ENCODE measurements at regions not wholly inside any gene's neighbourhood (a gene's known extent, or its start where the extent isn't known, plus 50 kb on each side); places are given as distances from the start of the nearest gene placed in this dataset.

GRCh38 chr5:82719368-82719767 lies 357.8 kb downstream of the TMEM167A start (continued):
- no peak for TF ChIP-seq KDM1A (IDR thresholded peaks at IDR 0.05; ENCODE audit: borderline replicate concordance)
- no peak for TF ChIP-seq IRF5 (IDR thresholded peaks at IDR 0.05; ENCODE audit: borderline replicate concordance)
- no peak for TF ChIP-seq CEBPB (IDR thresholded peaks at IDR 0.05; ENCODE audit: borderline replicate concordance in 1 of 2, low read depth in 2 of 2, low read length in 2 of 2)
- no peak for TF ChIP-seq CHD1 (IDR thresholded peaks at IDR 0.05; ENCODE audit: low read depth, low read length)
- no peak for TF ChIP-seq STAT3 (IDR thresholded peaks at IDR 0.05; ENCODE audit: low read depth, low read length)
- no peak for TF ChIP-seq E2F4 (IDR thresholded peaks at IDR 0.05; ENCODE audit: low read depth, low read length)
- TF ChIP-seq TCF12 (IDR thresholded peaks at IDR 0.05; ENCODE audit: low read depth, low read length), result peak; percentile 73
- no peak for TF ChIP-seq MEF2A (IDR thresholded peaks at IDR 0.05; ENCODE audit: insufficient read depth, low read depth, low read length)
- TF ChIP-seq NR2C1 (IDR thresholded peaks at IDR 0.05), result no peak
- TF ChIP-seq NRF1 (conservative IDR thresholded peaks at IDR 0.05; ENCODE audit: low read depth, low read length), result no peak
- no peak for TF ChIP-seq KAT2A (conservative IDR thresholded peaks at IDR 0.05; ENCODE audit: control insufficient read depth, low read depth, low read length)
- no peak for TF ChIP-seq GATAD2B (conservative IDR thresholded peaks at IDR 0.05; ENCODE audit: low read depth)
- TF ChIP-seq ZSCAN29 (IDR thresholded peaks at IDR 0.05), result no peak
- no peak for TF ChIP-seq ELK1 (IDR thresholded peaks at IDR 0.05; ENCODE audit: low read depth, low read length)
- peak; percentile 87 for TF ChIP-seq NR2F1 (conservative IDR thresholded peaks at IDR 0.05)
- no peak for TF ChIP-seq SMARCA5 (IDR thresholded peaks at IDR 0.05)
- TF ChIP-seq HDGF (IDR thresholded peaks at IDR 0.05), result no peak
- no peak for TF ChIP-seq ZNF217 (IDR thresholded peaks at IDR 0.05)
- TF ChIP-seq RB1 (IDR thresholded peaks at IDR 0.05; ENCODE audit: borderline replicate concordance), result no peak
- no peak for TF ChIP-seq PML (IDR thresholded peaks at IDR 0.05; ENCODE audit: low read length)
- TF ChIP-seq YY1 (IDR thresholded peaks at IDR 0.05; ENCODE audit: low read depth, low read length), result no peak
- TF ChIP-seq ZNF207 (IDR thresholded peaks at IDR 0.05; ENCODE audit: borderline replicate concordance), result no peak
- no peak for TF ChIP-seq MTA2 (IDR thresholded peaks at IDR 0.05; ENCODE audit: low read depth)
- no peak for TF ChIP-seq FOXK2 (IDR thresholded peaks at IDR 0.05)
- TF ChIP-seq ZBTB11 (CRISPR knock-in tag; IDR thresholded peaks at IDR 0.05), result no peak
- TF ChIP-seq IKZF1 (conservative IDR thresholded peaks at IDR 0.05), result no peak
- TF ChIP-seq NFYB (IDR thresholded peaks at IDR 0.05; ENCODE audit: insufficient read depth, low read depth, low read length), result no peak
- 0 out of 2 replicates have a peak, but pooled peaks have one; percentile 37 for TF ChIP-seq TCF7 (IDR thresholded peaks at IDR 0.05; ENCODE audit: borderline replicate concordance)
- no peak for TF ChIP-seq MTA3 (IDR thresholded peaks at IDR 0.05; ENCODE audit: borderline replicate concordance, low read length)
- peak; percentile 25; the same call in 1 of the 2 replicates for TF ChIP-seq ZNF24 (IDR thresholded peaks at IDR 0.05)

All from GM12878 (cell line).